Smooth muscle cell (in vitro differentiated cells): ENCODE measurements at regions not wholly inside any gene's neighbourhood (a gene's known extent, or its start where the extent isn't known, plus 50 kb on each side); places are given as distances from the start of the nearest gene placed in this dataset.

Experiments used
- DNase-seq: peaks from one replicate; lab custom pipeline; 2025; ENCODE audit not compliant: unreplicated experiment; lab: John Stamatoyannopoulos, UW
- H2AFZ ChIP-seq: fragments of 200-600 bp; sonication (generic); 2 replicates; pipeline ENCODE4 v1.6.0; 2016; ENCODE audit warnings: antibody characterized with exemption, low read depth, mild to moderate bottlenecking
- H3F3A ChIP-seq: fragments of 200-600 bp; sonication (generic); 2 replicates; pipeline ENCODE4 v1.6.0; 2017; ENCODE audit warnings: antibody characterized with exemption, low read depth
- H3K27ac ChIP-seq: fragments of 200-600 bp; sonication (generic); 2 replicates; pipeline ENCODE4 v1.5.1; 2016; ENCODE audit warnings: low read depth, mild to moderate bottlenecking
- H3K27me3 ChIP-seq: fragments of 200-600 bp; sonication (generic); 2 replicates; pipeline ENCODE4 v1.6.1; 2016; ENCODE audit warnings: low read depth, mild to moderate bottlenecking
- H3K36me3 ChIP-seq: fragments of 200-600 bp; sonication (generic); 2 replicates; pipeline ENCODE4 v1.5.1; 2016; ENCODE audit warnings: low read depth
- H3K4me1 ChIP-seq: fragments of 200-600 bp; sonication (generic); 2 replicates; pipeline ENCODE4 v1.5.1; 2016; ENCODE audit warnings: low read depth
- H3K4me2 ChIP-seq: fragments of 200-600 bp; sonication (generic); 2 replicates; pipeline ENCODE4 v1.6.0; 2016; ENCODE audit warnings: mild to moderate bottlenecking
- H3K4me3 ChIP-seq: fragments of 200-600 bp; sonication (generic); 2 replicates; pipeline ENCODE4 v1.5.1; 2016; ENCODE audit warnings: mild to moderate bottlenecking
- H3K79me2 ChIP-seq: fragments of 200-600 bp; sonication (generic); 2 replicates; pipeline ENCODE4 v1.6.0; 2016; ENCODE audit warnings: low read depth, mild to moderate bottlenecking
- H3K9ac ChIP-seq: fragments of 200-600 bp; sonication (generic); 2 replicates; pipeline ENCODE4 v1.6.0; 2016; ENCODE audit warnings: low read depth
- H3K9me3 ChIP-seq: fragments of 200-600 bp; sonication (generic); replicated peaks from 2 replicates; pipeline ENCODE4 v1.5.1; 2016; ENCODE audit warnings: low read depth
- H4K20me1 ChIP-seq: fragments of 200-600 bp; sonication (generic); 2 replicates; pipeline ENCODE4 v1.6.0; 2016; ENCODE audit warnings: low read depth
- WGBS: methylation state at CpG from one replicate; pipeline ENCODE4 v1.1.7; 2016; ENCODE audit warnings: low lambda C conversion rate; 5-methylcytosine and 5-hydroxymethylcytosine counted together
- TF ChIP-seq, protein P1 (sequence below): fragments of 200-600 bp; sonication (generic); IDR thresholded peaks from 2 replicates; pipeline ENCODE4 v1.5.1; 2017; ENCODE audit warnings: borderline replicate concordance, mild to moderate bottlenecking, antibody characterized with exemption; ENCODE audit not compliant: insufficient read depth, poor library complexity, severe bottlenecking

- 43% methylated on average over 5 of the region's 5 CpGs for whole genome bisulfite sequencing
- Histone ChIP-seq H3K36me3 (no peaks in the 10 kb centered on the region), H3K4me3 (no peak overlapping the region), H3K4me2 (no peak overlapping the region), H3K27ac (no peak overlapping the region), H3K4me1 (no peaks in the 10 kb centered on the region), H3K9me3 (no peaks in the 10 kb centered on the region), H3K27me3 (no peaks in the 10 kb centered on the region), H4K20me1 (peaks cover 83% of the 10 kb centered on the region), H3K9ac (no peak overlapping the region), H3K79me2 (peaks cover 61% of the 10 kb centered on the region), H3F3A (no peaks in the 10 kb centered on the region), H2AFZ (no peak overlapping the region)
- no peak for DNase-seq
- TF ChIP-seq, protein P1, sequence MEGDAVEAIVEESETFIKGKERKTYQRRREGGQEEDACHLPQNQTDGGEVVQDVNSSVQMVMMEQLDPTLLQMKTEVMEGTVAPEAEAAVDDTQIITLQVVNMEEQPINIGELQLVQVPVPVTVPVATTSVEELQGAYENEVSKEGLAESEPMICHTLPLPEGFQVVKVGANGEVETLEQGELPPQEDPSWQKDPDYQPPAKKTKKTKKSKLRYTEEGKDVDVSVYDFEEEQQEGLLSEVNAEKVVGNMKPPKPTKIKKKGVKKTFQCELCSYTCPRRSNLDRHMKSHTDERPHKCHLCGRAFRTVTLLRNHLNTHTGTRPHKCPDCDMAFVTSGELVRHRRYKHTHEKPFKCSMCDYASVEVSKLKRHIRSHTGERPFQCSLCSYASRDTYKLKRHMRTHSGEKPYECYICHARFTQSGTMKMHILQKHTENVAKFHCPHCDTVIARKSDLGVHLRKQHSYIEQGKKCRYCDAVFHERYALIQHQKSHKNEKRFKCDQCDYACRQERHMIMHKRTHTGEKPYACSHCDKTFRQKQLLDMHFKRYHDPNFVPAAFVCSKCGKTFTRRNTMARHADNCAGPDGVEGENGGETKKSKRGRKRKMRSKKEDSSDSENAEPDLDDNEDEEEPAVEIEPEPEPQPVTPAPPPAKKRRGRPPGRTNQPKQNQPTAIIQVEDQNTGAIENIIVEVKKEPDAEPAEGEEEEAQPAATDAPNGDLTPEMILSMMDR, result peak; percentile 47
Measured at GRCh38 chr9:110058304-110058953, 149.5 kb downstream of the C9orf152 start.

DNA sequence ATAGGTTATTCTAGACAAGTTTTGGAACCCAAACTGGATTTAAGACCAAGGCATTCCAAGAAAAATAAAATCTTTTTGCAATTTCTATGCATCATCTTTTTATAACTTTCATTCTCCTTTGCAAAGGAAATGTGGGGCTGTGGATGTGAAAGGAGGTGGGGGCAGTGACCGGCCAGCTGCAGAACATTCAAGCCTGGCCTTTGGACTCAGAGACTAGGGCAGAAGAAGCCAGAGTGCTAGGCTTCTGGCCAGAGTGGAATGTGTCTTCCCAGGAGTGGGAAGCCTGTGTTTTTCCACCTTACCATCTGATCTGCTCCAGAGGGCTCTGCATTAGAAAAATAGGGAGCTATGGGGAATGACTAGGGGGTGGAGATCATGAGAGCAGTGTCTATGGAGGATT, 148.5 kb downstream of the C9orf152 start:
- 93% methylated on average over 1 of the region's 1 CpG for WGBS

GRCh38 chr9:110064803-110065202, 143.2 kb downstream of the C9orf152 start:
- H3K27me3 ChIP-seq, result no peaks in the 10 kb centered on the region
- peaks cover 66% of the 10 kb centered on the region for H4K20me1 ChIP-seq
- no peak overlapping the region for H2AFZ ChIP-seq
- H3K27ac ChIP-seq, result no peak overlapping the region
- no peak overlapping the region for H3K9ac ChIP-seq
- TF ChIP-seq, protein P1, result no peak
- 97% methylated on average over 5 of the region's 5 CpGs for WGBS
- DNase-seq, result no peak
- no peak overlapping the region for H3K4me3 ChIP-seq
- no peaks in the 10 kb centered on the region for H3K36me3 ChIP-seq
- no peak overlapping the region for H3K4me2 ChIP-seq
- peaks cover 38% of the 10 kb centered on the region for H3K79me2 ChIP-seq
- no peaks in the 10 kb centered on the region for H3K4me1 ChIP-seq
- no peaks in the 10 kb centered on the region for H3F3A ChIP-seq
- no peaks in the 10 kb centered on the region for H3K9me3 ChIP-seq

More for the DNA sequence above, 148.5 kb downstream of the C9orf152 start:
- TF ChIP-seq, protein P1, result no peak
- Histone ChIP-seq H3K79me2 (peaks cover 50% of the 10 kb centered on the region), H3K27ac (no peak overlapping the region), H3K36me3 (no peaks in the 10 kb centered on the region), H3K9ac (no peak overlapping the region), H3F3A (no peaks in the 10 kb centered on the region), H3K4me3 (no peak overlapping the region), H2AFZ (no peak overlapping the region), H4K20me1 (peaks cover 78% of the 10 kb centered on the region), H3K4me1 (no peaks in the 10 kb centered on the region), H3K27me3 (no peaks in the 10 kb centered on the region), H3K9me3 (no peaks in the 10 kb centered on the region), H3K4me2 (no peak overlapping the region)
- no peak for DNase-seq

GRCh38 chr9:110065532-110065931, 142.4 kb downstream of the C9orf152 start:
- Histone ChIP-seq H3K4me2 (no peak overlapping the region), H3K9me3 (no peaks in the 10 kb centered on the region), H3K27me3 (no peaks in the 10 kb centered on the region), H3K9ac (no peak overlapping the region), H3F3A (no peaks in the 10 kb centered on the region), H3K4me3 (no peak overlapping the region), H3K4me1 (no peaks in the 10 kb centered on the region), H3K36me3 (no peaks in the 10 kb centered on the region), H2AFZ (no peak overlapping the region), H3K79me2 (peaks cover 33% of the 10 kb centered on the region), H3K27ac (no peak overlapping the region), H4K20me1 (peaks cover 66% of the 10 kb centered on the region)
- TF ChIP-seq, protein P1, result no peak
- 93% methylated on average over 2 of the region's 2 CpGs for WGBS
- no peak for DNase-seq
